ENCODE measurements at regions not wholly inside any gene's neighbourhood (a gene's known extent, or its start where the extent isn't known, plus 50 kb on each side); places are given as distances from the start of the nearest gene placed in this dataset.

DNA sequence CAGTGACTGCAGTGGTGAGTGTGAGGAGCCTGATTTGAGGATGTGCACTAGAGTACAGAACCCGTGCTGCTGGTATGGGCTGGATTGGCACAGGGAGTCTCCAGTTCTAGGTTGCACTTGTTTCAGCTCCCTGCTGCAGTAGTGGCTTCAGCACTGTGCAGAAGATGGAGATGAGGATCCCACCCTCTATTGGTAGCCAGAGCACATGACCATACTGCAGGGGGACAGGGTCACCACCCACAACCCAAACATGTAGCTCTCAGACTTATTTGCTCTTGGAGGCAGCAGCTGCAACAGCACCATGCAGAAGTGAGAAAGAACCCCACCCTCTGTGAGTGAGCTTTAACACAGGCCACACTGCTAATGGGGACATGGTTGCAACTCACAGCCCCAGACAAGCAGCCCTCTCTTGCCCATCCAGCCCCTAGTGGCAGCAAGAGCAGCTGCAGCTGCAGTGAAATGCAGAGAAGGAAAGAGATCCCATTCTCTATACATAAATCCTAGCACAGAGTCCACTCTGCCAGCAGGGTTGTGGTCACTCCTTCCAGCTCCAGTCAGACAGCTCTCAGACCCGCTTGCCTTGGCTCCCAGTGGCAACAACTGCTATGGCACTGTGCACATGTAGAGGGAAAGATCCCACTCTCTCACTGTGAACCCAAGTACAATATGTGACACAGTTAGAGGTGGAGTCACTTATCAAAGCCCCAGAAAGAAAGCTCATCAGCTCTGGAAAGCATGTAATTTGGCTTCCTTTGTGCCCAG, 51.4 kb upstream of the SCIN start:
- DNase-seq, result no peak

DNA sequence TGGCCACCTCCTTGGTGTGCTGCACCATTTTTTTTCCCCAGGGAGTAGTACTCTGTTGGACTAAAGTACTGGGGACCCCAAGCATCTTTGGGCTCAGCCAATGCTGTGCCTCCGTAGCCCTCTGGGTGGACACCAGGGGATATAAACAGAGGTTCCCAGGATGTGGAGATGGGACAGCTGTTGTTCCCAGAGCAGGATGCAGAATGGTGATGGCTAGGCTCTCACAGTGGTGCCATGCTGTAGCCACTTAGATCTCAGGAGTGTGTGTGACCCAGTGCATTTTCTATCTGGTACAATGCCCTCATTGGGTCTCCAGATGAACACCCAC, 50.9 kb upstream of the SCIN start:
- no peak for DNase-seq
